GM12875 (cell line): ENCODE measurements at regions not wholly inside any gene's neighbourhood (a gene's known extent, or its start where the extent isn't known, plus 50 kb on each side); places are given as distances from the start of the nearest gene placed in this dataset.

Experiments used
- H3K4me3 ChIP-seq: one replicate; pipeline ENCODE4 v1.5.1; 2011; ENCODE audit warnings: low read depth, low read length, control low read depth
- TF ChIP-seq, protein P1 (sequence below): IDR thresholded peaks from 2 replicates; pipeline ENCODE4 v1.5.1; 2011; ENCODE audit warnings: low read depth, mild to moderate bottlenecking, control low read depth, inconsistent platforms, low read length, moderate library complexity, borderline replicate concordance; ENCODE audit not compliant: insufficient read depth

- TF ChIP-seq, protein P1, sequence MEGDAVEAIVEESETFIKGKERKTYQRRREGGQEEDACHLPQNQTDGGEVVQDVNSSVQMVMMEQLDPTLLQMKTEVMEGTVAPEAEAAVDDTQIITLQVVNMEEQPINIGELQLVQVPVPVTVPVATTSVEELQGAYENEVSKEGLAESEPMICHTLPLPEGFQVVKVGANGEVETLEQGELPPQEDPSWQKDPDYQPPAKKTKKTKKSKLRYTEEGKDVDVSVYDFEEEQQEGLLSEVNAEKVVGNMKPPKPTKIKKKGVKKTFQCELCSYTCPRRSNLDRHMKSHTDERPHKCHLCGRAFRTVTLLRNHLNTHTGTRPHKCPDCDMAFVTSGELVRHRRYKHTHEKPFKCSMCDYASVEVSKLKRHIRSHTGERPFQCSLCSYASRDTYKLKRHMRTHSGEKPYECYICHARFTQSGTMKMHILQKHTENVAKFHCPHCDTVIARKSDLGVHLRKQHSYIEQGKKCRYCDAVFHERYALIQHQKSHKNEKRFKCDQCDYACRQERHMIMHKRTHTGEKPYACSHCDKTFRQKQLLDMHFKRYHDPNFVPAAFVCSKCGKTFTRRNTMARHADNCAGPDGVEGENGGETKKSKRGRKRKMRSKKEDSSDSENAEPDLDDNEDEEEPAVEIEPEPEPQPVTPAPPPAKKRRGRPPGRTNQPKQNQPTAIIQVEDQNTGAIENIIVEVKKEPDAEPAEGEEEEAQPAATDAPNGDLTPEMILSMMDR: no peak
- no peak overlapping the region for H3K4me3 ChIP-seq
Measured at GRCh38 chr2:167712275-167712674, 535.1 kb downstream of the STK39 start.

DNA sequence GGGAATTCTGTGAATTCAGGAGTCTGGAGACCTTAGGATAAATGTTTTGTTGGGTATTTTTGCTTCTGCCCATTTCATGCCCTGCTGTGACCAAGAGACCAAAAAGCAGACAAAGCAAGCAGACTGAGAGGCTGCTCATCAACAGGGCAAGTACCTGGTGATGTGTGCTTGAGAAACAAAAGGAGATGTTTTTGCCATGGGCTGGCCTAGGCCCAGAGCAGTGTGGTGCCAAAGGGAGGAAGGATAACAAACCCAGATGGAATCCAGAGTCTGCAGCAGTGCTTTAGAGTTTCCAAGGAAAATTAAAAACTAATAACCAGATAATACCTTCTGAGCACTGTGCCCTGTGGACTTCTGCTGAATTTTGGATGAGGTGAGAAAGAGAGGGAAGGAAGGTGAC, 538.4 kb downstream of the STK39 start:
- H3K4me3 ChIP-seq: no peak overlapping the region
- TF ChIP-seq, protein P1: no peak

DNA sequence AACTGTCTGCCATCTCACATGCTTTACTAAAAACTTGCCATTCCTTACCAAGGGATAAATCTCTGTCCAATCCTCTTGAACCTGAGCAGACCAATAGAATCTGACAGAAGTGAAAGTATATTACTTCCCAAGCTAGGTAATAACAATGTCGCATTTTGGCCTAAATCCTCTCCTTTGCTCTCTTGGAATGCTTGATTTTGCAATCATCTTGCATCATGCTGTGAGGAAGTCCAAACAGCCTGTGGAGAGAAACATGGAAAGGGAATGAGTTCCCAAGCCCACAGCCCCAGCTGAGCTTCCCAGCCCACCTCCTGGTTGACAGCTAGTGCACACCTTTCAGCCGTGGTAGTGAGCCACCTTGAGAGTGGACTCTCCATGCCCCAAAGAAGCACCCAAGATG, 540.6 kb downstream of the STK39 start:
- TF ChIP-seq, protein P1: no peak
- no peak overlapping the region for H3K4me3 ChIP-seq

GRCh38 chr2:167703441-167703840, 544.0 kb downstream of the STK39 start:
- H3K4me3 ChIP-seq: no peak overlapping the region
- TF ChIP-seq, protein P1: no peak

- H3K4me3 ChIP-seq: no peak overlapping the region
- TF ChIP-seq, protein P1: no peak
Measured at GRCh38 chr2:167702227-167702626, 545.2 kb downstream of the STK39 start.

- TF ChIP-seq, protein P1: no peak
- H3K4me3 ChIP-seq: no peak overlapping the region
Measured at GRCh38 chr2:167701651-167702050, 545.7 kb downstream of the STK39 start.

DNA sequence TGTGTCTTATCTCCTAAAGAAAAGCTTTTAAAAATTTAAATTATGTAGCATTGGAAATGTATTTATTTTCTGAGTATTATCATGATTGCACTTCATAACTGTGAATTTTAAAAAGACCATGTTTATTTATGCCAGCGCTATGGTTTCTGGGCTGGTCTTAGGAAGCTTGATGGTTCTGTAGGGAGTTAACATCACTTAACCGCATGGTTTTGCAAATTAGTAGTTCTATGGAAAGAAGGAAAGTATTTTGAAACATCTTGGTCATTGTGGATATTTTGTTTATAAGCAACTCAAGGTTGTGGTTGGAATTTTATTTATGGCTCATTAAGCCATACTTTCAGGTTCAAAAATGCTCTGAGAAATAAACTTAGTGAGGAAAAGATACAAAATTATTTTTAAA, 549.4 kb downstream of the STK39 start:
- H3K4me3 ChIP-seq: no peak overlapping the region

More for the DNA sequence above, 549.4 kb downstream of the STK39 start:
- TF ChIP-seq, protein P1: no peak
